GM12875 (cell line): ENCODE measurements at regions not wholly inside any gene's neighbourhood (a gene's known extent, or its start where the extent isn't known, plus 50 kb on each side); places are given as distances from the start of the nearest gene placed in this dataset.

ENCODE experiments used
- H3K4me3 ChIP-seq: one replicate; pipeline ENCODE4 v1.5.1; 2011; ENCODE audit warnings: low read depth, low read length, control low read depth
- TF ChIP-seq, protein P1 (sequence below): IDR thresholded peaks from 2 replicates; pipeline ENCODE4 v1.5.1; 2011; ENCODE audit warnings: low read depth, mild to moderate bottlenecking, control low read depth, inconsistent platforms, low read length, moderate library complexity, borderline replicate concordance; ENCODE audit not compliant: insufficient read depth

DNA sequence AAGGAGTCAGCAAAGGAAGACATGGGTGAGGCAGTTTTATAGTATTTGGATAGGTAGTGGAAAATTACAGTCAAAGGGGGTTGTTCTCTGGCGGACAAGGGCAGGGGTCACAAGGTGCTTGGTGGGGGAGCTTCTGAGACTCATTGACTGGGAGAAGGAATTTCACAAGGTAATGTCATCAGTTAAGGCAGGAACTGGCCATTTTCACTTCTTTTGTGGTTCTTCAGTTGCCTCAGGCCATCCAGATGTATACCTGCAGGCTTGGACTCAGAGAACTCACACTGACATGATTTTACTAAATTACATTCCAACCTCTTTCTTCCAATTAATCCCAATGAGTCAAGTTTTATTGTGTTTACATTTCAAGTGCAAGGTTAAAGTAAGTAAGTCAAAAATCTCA lies 240.5 kb upstream of the API5 start:
- TF ChIP-seq, protein P1, sequence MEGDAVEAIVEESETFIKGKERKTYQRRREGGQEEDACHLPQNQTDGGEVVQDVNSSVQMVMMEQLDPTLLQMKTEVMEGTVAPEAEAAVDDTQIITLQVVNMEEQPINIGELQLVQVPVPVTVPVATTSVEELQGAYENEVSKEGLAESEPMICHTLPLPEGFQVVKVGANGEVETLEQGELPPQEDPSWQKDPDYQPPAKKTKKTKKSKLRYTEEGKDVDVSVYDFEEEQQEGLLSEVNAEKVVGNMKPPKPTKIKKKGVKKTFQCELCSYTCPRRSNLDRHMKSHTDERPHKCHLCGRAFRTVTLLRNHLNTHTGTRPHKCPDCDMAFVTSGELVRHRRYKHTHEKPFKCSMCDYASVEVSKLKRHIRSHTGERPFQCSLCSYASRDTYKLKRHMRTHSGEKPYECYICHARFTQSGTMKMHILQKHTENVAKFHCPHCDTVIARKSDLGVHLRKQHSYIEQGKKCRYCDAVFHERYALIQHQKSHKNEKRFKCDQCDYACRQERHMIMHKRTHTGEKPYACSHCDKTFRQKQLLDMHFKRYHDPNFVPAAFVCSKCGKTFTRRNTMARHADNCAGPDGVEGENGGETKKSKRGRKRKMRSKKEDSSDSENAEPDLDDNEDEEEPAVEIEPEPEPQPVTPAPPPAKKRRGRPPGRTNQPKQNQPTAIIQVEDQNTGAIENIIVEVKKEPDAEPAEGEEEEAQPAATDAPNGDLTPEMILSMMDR: no peak
- no peak overlapping the region for H3K4me3 ChIP-seq

DNA sequence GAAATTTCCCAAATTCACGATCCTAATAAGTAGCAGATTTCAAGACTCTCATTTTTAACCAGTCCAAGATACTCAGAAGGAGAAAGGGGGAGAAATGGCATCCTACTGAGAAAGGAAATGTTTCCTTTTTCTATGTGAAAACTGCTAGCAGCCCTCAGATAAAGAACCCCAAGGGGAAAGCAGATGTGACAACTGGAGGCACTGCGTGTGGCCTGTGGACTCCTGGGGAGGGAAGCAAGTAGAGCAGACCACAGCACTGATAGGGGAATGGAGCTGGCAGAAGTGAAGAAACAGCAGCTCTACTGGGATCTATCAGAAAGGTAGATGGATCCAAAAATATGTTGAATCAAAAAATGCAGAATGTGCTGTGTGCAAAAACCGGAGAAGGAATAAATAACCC lies 239.7 kb upstream of the API5 start:
- H3K4me3 ChIP-seq: no peak overlapping the region
- TF ChIP-seq, protein P1: no peak

DNA sequence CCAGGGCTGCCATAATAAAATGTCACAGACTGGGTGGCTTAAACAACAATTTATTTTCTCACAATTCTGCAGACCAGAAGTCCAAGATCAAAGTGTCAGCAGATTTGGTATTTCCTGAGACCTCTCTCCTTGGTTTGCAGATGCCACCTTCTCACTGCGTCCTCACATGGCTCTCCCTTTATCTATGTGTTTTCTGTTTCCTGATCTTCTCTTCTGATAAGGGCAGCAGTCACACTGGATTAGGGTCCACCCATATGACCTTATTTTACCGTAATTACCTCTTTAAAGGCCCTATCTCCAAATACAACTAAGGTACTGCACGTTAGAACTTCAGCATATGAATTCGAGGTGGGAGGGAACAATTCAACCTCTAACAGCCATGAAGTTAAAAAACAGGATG lies 238.9 kb upstream of the API5 start:
- H3K4me3 ChIP-seq: no peak overlapping the region
- TF ChIP-seq, protein P1: no peak

DNA sequence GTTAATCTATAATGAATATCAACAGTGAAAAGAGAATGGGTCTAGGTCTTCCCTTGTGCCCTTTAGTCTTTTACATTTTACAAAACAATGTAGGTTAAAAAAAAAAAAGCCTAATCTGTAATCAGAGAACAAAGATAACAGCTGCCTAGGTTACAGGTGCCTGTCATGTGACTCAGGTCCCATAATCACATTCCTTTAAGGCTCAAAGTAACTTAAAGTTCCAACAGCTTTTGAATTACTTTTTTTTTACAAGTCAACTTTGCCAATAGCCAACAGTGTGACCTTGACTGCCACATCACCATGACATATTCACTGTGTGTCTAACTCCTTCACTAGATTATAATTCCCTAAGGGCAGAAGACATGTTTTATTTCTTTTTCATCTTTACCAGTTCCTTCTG lies 237.0 kb upstream of the API5 start:
- no peak overlapping the region for H3K4me3 ChIP-seq
- TF ChIP-seq, protein P1: no peak

DNA sequence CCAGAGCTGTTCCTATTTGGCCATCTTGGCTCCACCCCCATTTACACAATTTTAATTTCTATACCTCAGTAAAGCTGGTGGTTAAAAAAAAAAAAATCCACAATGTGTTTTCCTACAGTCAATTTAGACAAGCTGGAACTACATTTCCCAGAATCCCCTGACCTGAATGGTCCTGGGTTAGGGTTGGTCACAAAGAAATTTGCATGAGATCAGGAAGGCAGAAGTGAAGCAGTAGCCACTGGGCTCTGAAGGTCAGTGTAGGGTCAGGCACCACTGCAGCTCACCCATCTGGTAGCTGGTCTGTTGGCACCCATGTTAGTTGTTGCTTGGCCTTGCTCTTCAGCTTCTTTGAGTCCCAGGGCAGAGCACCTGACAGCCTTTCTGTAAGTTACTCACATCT lies 210.7 kb upstream of the API5 start:
- no peak overlapping the region for H3K4me3 ChIP-seq
- TF ChIP-seq, protein P1: no peak

DNA sequence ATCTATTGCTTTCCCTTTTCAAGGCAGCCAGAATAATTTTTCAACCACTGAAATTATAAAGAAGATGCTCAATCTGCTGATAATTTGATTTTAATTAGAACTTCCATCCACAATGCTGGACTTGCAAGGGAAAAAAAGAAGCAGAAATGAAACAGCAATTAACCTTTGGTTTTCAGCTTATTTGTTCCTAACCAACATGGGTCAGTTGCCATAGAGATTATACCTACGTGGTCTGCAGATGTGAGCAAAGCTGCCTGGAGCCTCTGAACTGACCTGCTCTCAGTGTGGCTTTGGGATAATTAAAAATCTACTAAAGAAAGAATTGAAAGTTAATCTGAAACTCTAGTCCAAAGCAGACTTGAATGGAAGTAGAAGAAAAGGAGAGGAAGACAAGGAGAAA lies 195.7 kb upstream of the API5 start:
- TF ChIP-seq, protein P1: no peak
- H3K4me3 ChIP-seq: no peak overlapping the region

DNA sequence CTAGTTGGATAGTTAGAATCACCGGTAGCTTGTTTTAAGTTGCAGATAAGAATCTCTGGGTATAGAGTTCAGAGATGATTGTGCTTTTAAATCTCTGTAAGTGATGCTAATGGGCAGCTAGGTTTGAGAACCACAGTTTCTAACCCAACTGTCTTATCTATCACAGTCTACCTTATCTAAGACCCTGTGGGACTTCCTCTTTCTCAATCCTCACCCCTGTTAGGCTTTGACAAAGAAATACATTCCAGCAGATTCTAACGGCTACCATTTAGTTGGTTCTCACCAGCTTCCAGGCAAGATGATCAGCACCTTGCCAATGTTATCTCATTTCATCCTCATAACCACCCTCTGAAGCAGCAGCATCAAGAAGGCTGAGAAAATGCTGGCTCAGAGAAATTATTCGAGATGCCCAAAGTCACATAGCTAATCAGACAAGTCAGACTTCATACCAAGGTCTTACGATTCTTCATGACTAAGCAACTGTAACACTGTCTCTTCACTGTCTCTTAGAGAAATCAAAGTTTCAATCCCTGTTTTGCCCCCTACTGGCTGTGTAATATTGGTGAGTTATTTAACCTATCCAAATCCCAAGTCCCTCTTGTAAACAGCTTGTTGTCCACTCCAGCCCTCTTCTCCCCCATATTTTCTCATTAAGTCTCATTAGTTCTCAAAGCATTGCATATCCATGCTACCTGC lies 192.4 kb upstream of the API5 start:
- TF ChIP-seq, protein P1: no peak

More for the DNA sequence above, 192.4 kb upstream of the API5 start:
- H3K4me3 ChIP-seq: no peak overlapping the region
